ENCODE measurements at regions not wholly inside any gene's neighbourhood (a gene's known extent, or its start where the extent isn't known, plus 50 kb on each side); places are given as distances from the start of the nearest gene placed in this dataset.

DNA sequence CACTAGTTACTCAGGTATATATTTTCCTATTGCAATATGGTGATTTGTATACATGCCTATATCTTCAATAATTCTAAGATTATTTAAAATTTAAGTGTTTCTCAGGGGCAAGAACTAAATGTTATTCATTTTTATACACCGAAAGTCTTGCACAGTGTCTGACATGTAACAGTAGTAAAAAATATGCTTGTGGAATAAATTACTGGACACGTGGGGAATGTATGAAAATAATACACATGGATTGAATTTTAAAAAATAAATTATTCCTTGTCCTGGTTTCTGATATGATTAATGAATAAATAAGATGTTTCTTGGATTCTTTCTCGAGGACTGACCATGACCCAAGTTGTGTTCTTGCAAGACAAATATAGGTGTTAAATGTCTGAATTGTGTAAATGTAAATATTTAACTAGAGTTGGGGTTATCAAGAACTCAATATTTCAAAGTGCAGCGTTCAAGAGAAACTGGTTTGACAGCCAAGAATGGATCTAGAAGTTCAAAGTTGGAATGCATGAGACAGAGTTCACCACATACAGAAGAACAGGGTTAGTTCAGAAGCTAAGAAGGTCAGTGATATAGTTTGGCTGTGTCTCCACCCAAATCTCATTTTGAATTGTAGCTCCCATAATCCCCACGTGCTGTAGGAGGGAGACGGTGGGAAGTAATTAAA lies 142.1 kb upstream of the SPAG17 start:
- Histone ChIP-seq H3K79me1 (ENCODE audit: low read depth in 1 of 2, low read length in 2 of 2) (no peaks in the 10 kb centered on the region), H3K4ac (ENCODE audit: low read depth, low read length) (no peak overlapping the region), H3K56ac (ENCODE audit: extremely low read depth, insufficient read depth, low read length) (no peak overlapping the region), H3K27me3 (ENCODE audit: control insufficient read depth, insufficient read depth, low read length) (no peaks in the 10 kb centered on the region), H4K20me1 (ENCODE audit: insufficient read depth, low read length) (no peaks in the 10 kb centered on the region), H3K23ac (ENCODE audit: low read depth, low read length) (no peak overlapping the region), H2BK20ac (ENCODE audit: low read depth, low read length) (no peak overlapping the region), H3K4me3 (ENCODE audit: insufficient read depth, low read depth, low read length) (no peak overlapping the region), H3K9me1 (ENCODE audit: insufficient read depth, low read length) (no peaks in the 10 kb centered on the region), H3K4me1 (ENCODE audit: control insufficient read depth, insufficient read depth, low read length) (no peaks in the 10 kb centered on the region), H2BK120ac (ENCODE audit: low read depth, low read length) (no peak overlapping the region), H2BK5ac (ENCODE audit: low read depth, low read length, poor library complexity, severe bottlenecking) (no peak overlapping the region), H3K27ac (ENCODE audit: insufficient read depth, low read length) (no peak overlapping the region), H4K8ac (ENCODE audit: low read depth in 2 of 2, low read length in 2 of 2) (no peak overlapping the region), H2AK9ac (replicated peaks; ENCODE audit: low read depth, low read length, poor library complexity) (no peak overlapping the region), H3K9ac (ENCODE audit: low read depth, low read length) (no peak overlapping the region), H3K4me2 (ENCODE audit: low read depth, low read length) (no peak overlapping the region), H2AFZ (replicated peaks; ENCODE audit: low read length, poor library complexity) (no peak overlapping the region), H2AK5ac (ENCODE audit: low read depth, low read length) (no peak overlapping the region), H3K18ac (ENCODE audit: low read depth, low read length) (no peak overlapping the region), H4K91ac (ENCODE audit: insufficient read depth, low read depth, low read length) (no peak overlapping the region), H3K9me3 (ENCODE audit: control insufficient read depth, insufficient read depth, low read length) (no peaks in the 10 kb centered on the region), H3K14ac (replicated peaks; ENCODE audit: low read depth, low read length) (no peak overlapping the region), H3K36me3 (ENCODE audit: control insufficient read depth, insufficient read depth, low read length) (no peaks in the 10 kb centered on the region), H4K5ac (ENCODE audit: low read depth, low read length) (no peak overlapping the region), H2BK15ac (ENCODE audit: low read depth, low read length) (no peak overlapping the region)
- in situ Hi-C loops (cut with MboI; ENCODE audit: low sequenced_read_pairs) = no loop called here
- CTCF ChIA-PET = no interaction called here
- intact Hi-C loops (cut with micrococcal nuclease) = no loop called here
- no peak for DNase-seq
- BruUV-seq (replicated peaks) = no TSS peak
- no CpG with 5 or more reads among the region's 6 CpGs for WGBS, 2 experiments (ENCODE audit: extremely low coverage in 2 of 2, insufficient read length in 1 of 2)
- dilution Hi-C loops (cut with HindIII; ENCODE audit: low sequenced_read_pairs, unreplicated experiment) = no loop called here
- POLR2A ChIA-PET (ENCODE audit: unreplicated experiment) = no interaction called here
- no peak for ATAC-seq (ENCODE audit: low read depth)
- TF ChIP-seq, protein P1, sequence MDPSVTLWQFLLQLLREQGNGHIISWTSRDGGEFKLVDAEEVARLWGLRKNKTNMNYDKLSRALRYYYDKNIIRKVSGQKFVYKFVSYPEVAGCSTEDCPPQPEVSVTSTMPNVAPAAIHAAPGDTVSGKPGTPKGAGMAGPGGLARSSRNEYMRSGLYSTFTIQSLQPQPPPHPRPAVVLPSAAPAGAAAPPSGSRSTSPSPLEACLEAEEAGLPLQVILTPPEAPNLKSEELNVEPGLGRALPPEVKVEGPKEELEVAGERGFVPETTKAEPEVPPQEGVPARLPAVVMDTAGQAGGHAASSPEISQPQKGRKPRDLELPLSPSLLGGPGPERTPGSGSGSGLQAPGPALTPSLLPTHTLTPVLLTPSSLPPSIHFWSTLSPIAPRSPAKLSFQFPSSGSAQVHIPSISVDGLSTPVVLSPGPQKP (IDR thresholded peaks at IDR 0.05; ENCODE audit: borderline replicate concordance, low read depth, low read length) = no peak
- TF ChIP-seq POLR2A (IDR thresholded peaks at IDR 0.05; ENCODE audit: low read depth, low read length) (no peak), NFE2L2 (IDR thresholded peaks at IDR 0.05; ENCODE audit: low read depth, low read length) (no peak), SMC3 (IDR thresholded peaks at IDR 0.05; ENCODE audit: low read depth, low read length) (no peak), MAFK (IDR thresholded peaks at IDR 0.05; ENCODE audit: low read depth, low read length) (no peak), RCOR1 (IDR thresholded peaks at IDR 0.05; ENCODE audit: insufficient replicate concordance, low read length) (no peak)
- TF ChIP-seq, protein P2, sequence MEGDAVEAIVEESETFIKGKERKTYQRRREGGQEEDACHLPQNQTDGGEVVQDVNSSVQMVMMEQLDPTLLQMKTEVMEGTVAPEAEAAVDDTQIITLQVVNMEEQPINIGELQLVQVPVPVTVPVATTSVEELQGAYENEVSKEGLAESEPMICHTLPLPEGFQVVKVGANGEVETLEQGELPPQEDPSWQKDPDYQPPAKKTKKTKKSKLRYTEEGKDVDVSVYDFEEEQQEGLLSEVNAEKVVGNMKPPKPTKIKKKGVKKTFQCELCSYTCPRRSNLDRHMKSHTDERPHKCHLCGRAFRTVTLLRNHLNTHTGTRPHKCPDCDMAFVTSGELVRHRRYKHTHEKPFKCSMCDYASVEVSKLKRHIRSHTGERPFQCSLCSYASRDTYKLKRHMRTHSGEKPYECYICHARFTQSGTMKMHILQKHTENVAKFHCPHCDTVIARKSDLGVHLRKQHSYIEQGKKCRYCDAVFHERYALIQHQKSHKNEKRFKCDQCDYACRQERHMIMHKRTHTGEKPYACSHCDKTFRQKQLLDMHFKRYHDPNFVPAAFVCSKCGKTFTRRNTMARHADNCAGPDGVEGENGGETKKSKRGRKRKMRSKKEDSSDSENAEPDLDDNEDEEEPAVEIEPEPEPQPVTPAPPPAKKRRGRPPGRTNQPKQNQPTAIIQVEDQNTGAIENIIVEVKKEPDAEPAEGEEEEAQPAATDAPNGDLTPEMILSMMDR (conservative IDR thresholded peaks at IDR 0.05; ENCODE audit: low read depth, low read length) = no peak
